Esophagus mucosa (tissue), 1 donor: ENCODE measurements at regions not wholly inside any gene's neighbourhood (a gene's known extent, or its start where the extent isn't known, plus 50 kb on each side); places are given as distances from the start of the nearest gene placed in this dataset.

Experiments used
- ATAC-seq: fragments of 200-7000 bp; cut with Tn5 transposase; one replicate; pipeline ENCODE4 v1.9.1; 2020
- donor health status: DM: yes; HTN: yes; CAD: no.

- ATAC-seq, result no peak
Measured at GRCh38 chr1:62917314-62917713, 133.4 kb downstream of the ATG4C start.

- ATAC-seq, result no peak
Measured at GRCh38 chr1:62917805-62918204, 133.9 kb downstream of the ATG4C start.

GRCh38 chr1:62918700-62919099 lies 134.8 kb downstream of the ATG4C start:
- ATAC-seq, result no peak

GRCh38 chr1:62922006-62922405 lies 138.1 kb downstream of the ATG4C start:
- ATAC-seq, result no peak

GRCh38 chr1:62924983-62925790 lies 141.3 kb downstream of the ATG4C start:
- no peak for ATAC-seq

GRCh38 chr1:62926681-62927252 lies 142.8 kb downstream of the ATG4C start:
- ATAC-seq, result no peak

- ATAC-seq, result no peak
Measured at GRCh38 chr1:62928885-62929284, 145.0 kb downstream of the ATG4C start.

- no peak for ATAC-seq
Measured at GRCh38 chr1:62937634-62938296, 153.8 kb downstream of the ATG4C start.

GRCh38 chr1:62941780-62942179 lies 157.8 kb downstream of the ATG4C start:
- no peak for ATAC-seq

GRCh38 chr1:62946511-62946910 lies 162.6 kb downstream of the ATG4C start:
- ATAC-seq, result no peak

GRCh38 chr1:62951428-62951827 lies 167.5 kb downstream of the ATG4C start:
- no peak for ATAC-seq

- no peak for ATAC-seq
Measured at GRCh38 chr1:62952596-62952995, 168.7 kb downstream of the ATG4C start.

GRCh38 chr1:62953633-62954032 lies 169.7 kb downstream of the ATG4C start:
- ATAC-seq, result no peak

- ATAC-seq, result no peak
Measured at GRCh38 chr1:62954758-62955157, 170.8 kb downstream of the ATG4C start.

- ATAC-seq, result no peak
Measured at GRCh38 chr1:62955666-62956065, 171.7 kb downstream of the ATG4C start.

GRCh38 chr1:62962014-62962812 lies 178.3 kb downstream of the ATG4C start:
- ATAC-seq, result no peak

GRCh38 chr1:62962901-62963776 lies 179.2 kb downstream of the ATG4C start:
- peak; percentile 50 for ATAC-seq

- ATAC-seq, result no peak
Measured at GRCh38 chr1:62964141-62964540, 180.2 kb downstream of the ATG4C start.

- ATAC-seq, result no peak
Measured at GRCh38 chr1:62967031-62967430, 183.1 kb downstream of the ATG4C start.

- no peak for ATAC-seq
Measured at GRCh38 chr1:62977366-62977765, 193.4 kb downstream of the ATG4C start.

- no peak for ATAC-seq
Measured at GRCh38 chr1:62978741-62979140, 194.8 kb downstream of the ATG4C start.

- ATAC-seq, result no peak
Measured at GRCh38 chr1:62981434-62981833, 197.5 kb downstream of the ATG4C start.
